Activated T-helper 17 cell treated with anti-CD3 and anti-CD28 coated beads, Interleukin-2, amount 50 U/mL, for 72 hours (primary cell): ENCODE measurements at regions not wholly inside any gene's neighbourhood (a gene's known extent, or its start where the extent isn't known, plus 50 kb on each side); places are given as distances from the start of the nearest gene placed in this dataset.

Experiments used
- ATAC-seq: fragments of 150-1000 bp; cut with Tn5 transposase; replicated peaks from 2 replicates; pipeline ENCODE4 v1.10.0; 2021; ENCODE audit warnings: mild to moderate bottlenecking, moderate library complexity
- H3K27ac Mint-ChIP-seq: one replicate; pipeline ENCODE4 v1.8.0; 2022; ENCODE audit warnings: mixed read lengths
- H3K27me3 Mint-ChIP-seq: one replicate; pipeline ENCODE4 v1.8.0; 2022; ENCODE audit warnings: mixed read lengths
- H3K36me3 Mint-ChIP-seq: one replicate; pipeline ENCODE4 v1.8.0; 2022; ENCODE audit warnings: low read depth, mild to moderate bottlenecking, mixed read lengths
- H3K4me1 Mint-ChIP-seq: one replicate; pipeline ENCODE4 v1.8.0; 2022; ENCODE audit warnings: mixed read lengths
- H3K4me3 Mint-ChIP-seq: one replicate; pipeline ENCODE4 v1.8.0; 2022; ENCODE audit warnings: mild to moderate bottlenecking, mixed read lengths
- H3K9me3 Mint-ChIP-seq: one replicate; pipeline ENCODE4 v1.8.0; 2022; ENCODE audit warnings: mixed read lengths

- no peak overlapping the region for H3K27ac Mint-ChIP-seq
- H3K4me3 Mint-ChIP-seq, result no peak overlapping the region
- H3K4me1 Mint-ChIP-seq, result no peaks in the 10 kb centered on the region
- peaks cover 7% of the 10 kb centered on the region for H3K9me3 Mint-ChIP-seq
- H3K27me3 Mint-ChIP-seq, result no peaks in the 10 kb centered on the region
- H3K36me3 Mint-ChIP-seq, result no peaks in the 10 kb centered on the region
- no peak for ATAC-seq
Observed at GRCh38 chrX:148203531-148203930, 222.4 kb downstream of the FMR1NB start.

GRCh38 chrX:148204195-148204594 is 223.1 kb downstream of the FMR1NB start:
- peaks cover 7% of the 10 kb centered on the region for H3K9me3 Mint-ChIP-seq
- no peak overlapping the region for H3K27ac Mint-ChIP-seq
- no peak for ATAC-seq
- H3K4me3 Mint-ChIP-seq, result no peak overlapping the region
- H3K4me1 Mint-ChIP-seq, result no peaks in the 10 kb centered on the region
- no peaks in the 10 kb centered on the region for H3K36me3 Mint-ChIP-seq
- no peaks in the 10 kb centered on the region for H3K27me3 Mint-ChIP-seq

- Mint-ChIP-seq H3K36me3 (no peaks in the 10 kb centered on the region), H3K9me3 (no peaks in the 10 kb centered on the region), H3K4me1 (no peaks in the 10 kb centered on the region), H3K4me3 (no peak overlapping the region), H3K27me3 (no peaks in the 10 kb centered on the region), H3K27ac (no peak overlapping the region)
- ATAC-seq, result no peak
Observed at GRCh38 chrX:148214786-148215185, 233.6 kb downstream of the FMR1NB start.

- no peak overlapping the region for H3K4me3 Mint-ChIP-seq
- no peaks in the 10 kb centered on the region for H3K36me3 Mint-ChIP-seq
- ATAC-seq, result no peak
- H3K4me1 Mint-ChIP-seq, result no peaks in the 10 kb centered on the region
- no peaks in the 10 kb centered on the region for H3K27me3 Mint-ChIP-seq
- H3K9me3 Mint-ChIP-seq, result no peaks in the 10 kb centered on the region
- H3K27ac Mint-ChIP-seq, result no peak overlapping the region
Observed at GRCh38 chrX:148215726-148216125, 234.6 kb downstream of the FMR1NB start.

- Mint-ChIP-seq H3K9me3 (peaks cover 3% of the 10 kb centered on the region), H3K27me3 (no peaks in the 10 kb centered on the region), H3K27ac (no peak overlapping the region), H3K4me3 (no peak overlapping the region), H3K36me3 (no peaks in the 10 kb centered on the region), H3K4me1 (peaks cover 3% of the 10 kb centered on the region)
- ATAC-seq, result no peak
Observed at GRCh38 chrX:148223361-148223760, 242.2 kb downstream of the FMR1NB start.

- no peak overlapping the region for H3K27ac Mint-ChIP-seq
- H3K27me3 Mint-ChIP-seq, result peaks cover 3% of the 10 kb centered on the region
- H3K9me3 Mint-ChIP-seq, result peaks cover 8% of the 10 kb centered on the region
- peaks cover 3% of the 10 kb centered on the region for H3K4me1 Mint-ChIP-seq
- no peak for ATAC-seq
- no peaks in the 10 kb centered on the region for H3K36me3 Mint-ChIP-seq
- H3K4me3 Mint-ChIP-seq, result no peak overlapping the region
Observed at GRCh38 chrX:148228521-148228920, 247.4 kb downstream of the FMR1NB start.

- H3K27me3 Mint-ChIP-seq, result peaks cover 3% of the 10 kb centered on the region
- H3K4me1 Mint-ChIP-seq, result peaks cover 3% of the 10 kb centered on the region
- no peaks in the 10 kb centered on the region for H3K36me3 Mint-ChIP-seq
- H3K9me3 Mint-ChIP-seq, result peaks cover 8% of the 10 kb centered on the region
- no peak overlapping the region for H3K27ac Mint-ChIP-seq
- no peak overlapping the region for H3K4me3 Mint-ChIP-seq
- no peak for ATAC-seq
Observed at GRCh38 chrX:148229801-148230303, 248.7 kb downstream of the FMR1NB start.

- no peaks in the 10 kb centered on the region for H3K36me3 Mint-ChIP-seq
- peaks cover 4% of the 10 kb centered on the region for H3K9me3 Mint-ChIP-seq
- H3K4me1 Mint-ChIP-seq, result no peaks in the 10 kb centered on the region
- no peak overlapping the region for H3K4me3 Mint-ChIP-seq
- no peak for ATAC-seq
- no peaks in the 10 kb centered on the region for H3K27me3 Mint-ChIP-seq
- H3K27ac Mint-ChIP-seq, result no peak overlapping the region
Observed at GRCh38 chrX:148259990-148260389, 240.4 kb upstream of the AFF2 start.

- Mint-ChIP-seq H3K36me3 (no peaks in the 10 kb centered on the region), H3K27me3 (no peaks in the 10 kb centered on the region), H3K4me1 (no peaks in the 10 kb centered on the region), H3K27ac (no peak overlapping the region), H3K4me3 (no peak overlapping the region), H3K9me3 (peaks cover 4% of the 10 kb centered on the region)
- no peak for ATAC-seq
Observed at GRCh38 chrX:148265829-148266228, 234.6 kb upstream of the AFF2 start.

GRCh38 chrX:148268673-148269072 is 231.7 kb upstream of the AFF2 start:
- H3K36me3 Mint-ChIP-seq, result no peaks in the 10 kb centered on the region
- no peaks in the 10 kb centered on the region for H3K9me3 Mint-ChIP-seq
- H3K27ac Mint-ChIP-seq, result no peak overlapping the region
- H3K4me3 Mint-ChIP-seq, result no peak overlapping the region
- ATAC-seq, result no peak
- no peaks in the 10 kb centered on the region for H3K27me3 Mint-ChIP-seq
- no peaks in the 10 kb centered on the region for H3K4me1 Mint-ChIP-seq

- no peaks in the 10 kb centered on the region for H3K4me1 Mint-ChIP-seq
- no peak overlapping the region for H3K27ac Mint-ChIP-seq
- no peaks in the 10 kb centered on the region for H3K9me3 Mint-ChIP-seq
- no peaks in the 10 kb centered on the region for H3K36me3 Mint-ChIP-seq
- ATAC-seq, result no peak
- no peaks in the 10 kb centered on the region for H3K27me3 Mint-ChIP-seq
- no peak overlapping the region for H3K4me3 Mint-ChIP-seq
Observed at GRCh38 chrX:148269513-148269912, 230.9 kb upstream of the AFF2 start.

GRCh38 chrX:148270499-148270898 is 229.9 kb upstream of the AFF2 start:
- H3K4me1 Mint-ChIP-seq, result no peaks in the 10 kb centered on the region
- H3K27me3 Mint-ChIP-seq, result no peaks in the 10 kb centered on the region
- no peaks in the 10 kb centered on the region for H3K9me3 Mint-ChIP-seq
- H3K36me3 Mint-ChIP-seq, result no peaks in the 10 kb centered on the region
- peak; percentile 42 for ATAC-seq
- no peak overlapping the region for H3K27ac Mint-ChIP-seq
- no peak overlapping the region for H3K4me3 Mint-ChIP-seq

- Mint-ChIP-seq H3K9me3 (no peaks in the 10 kb centered on the region), H3K27ac (no peak overlapping the region), H3K27me3 (no peaks in the 10 kb centered on the region), H3K36me3 (no peaks in the 10 kb centered on the region), H3K4me1 (no peaks in the 10 kb centered on the region), H3K4me3 (no peak overlapping the region)
- no peak for ATAC-seq
Observed at GRCh38 chrX:148271263-148271662, 229.2 kb upstream of the AFF2 start.

- Mint-ChIP-seq H3K27ac (peak overlapping the region; percentile 34), H3K9me3 (no peaks in the 10 kb centered on the region), H3K27me3 (no peaks in the 10 kb centered on the region), H3K4me3 (peak overlapping the region; percentile 26), H3K4me1 (peaks cover 7% of the 10 kb centered on the region), H3K36me3 (no peaks in the 10 kb centered on the region)
- ATAC-seq, result peak; percentile 86
Observed at GRCh38 chrX:148281920-148282319, 218.5 kb upstream of the AFF2 start.

GRCh38 chrX:148282504-148282903 is 217.9 kb upstream of the AFF2 start:
- Mint-ChIP-seq H3K4me1 (peaks cover 7% of the 10 kb centered on the region), H3K4me3 (peak overlapping the region; percentile 26), H3K9me3 (no peaks in the 10 kb centered on the region), H3K36me3 (no peaks in the 10 kb centered on the region), H3K27me3 (no peaks in the 10 kb centered on the region), H3K27ac (peak overlapping the region; percentile 34)
- ATAC-seq, result peak; percentile 84

- no peak overlapping the region for H3K27ac Mint-ChIP-seq
- ATAC-seq, result no peak
- no peaks in the 10 kb centered on the region for H3K36me3 Mint-ChIP-seq
- H3K9me3 Mint-ChIP-seq, result no peaks in the 10 kb centered on the region
- no peak overlapping the region for H3K4me3 Mint-ChIP-seq
- H3K4me1 Mint-ChIP-seq, result peaks cover 7% of the 10 kb centered on the region
- H3K27me3 Mint-ChIP-seq, result no peaks in the 10 kb centered on the region
Observed at GRCh38 chrX:148284056-148284455, 216.4 kb upstream of the AFF2 start.
